GM19397 (cell line): ENCODE measurements at regions not wholly inside any gene's neighbourhood (a gene's known extent, or its start where the extent isn't known, plus 50 kb on each side); places are given as distances from the start of the nearest gene placed in this dataset.
"Not testable (repeated sequence)": the region's sequence is repeated elsewhere in the genome, so short reads cannot be mapped to it uniquely, and the experiment has no call there.

Experiments
- ATAC-seq: cut with Tn5 transposase; IDR thresholded peaks from one replicate; pipeline ENCODE4 v1.9.1; 2021; ENCODE audit warnings: mild to moderate bottlenecking, moderate library complexity; ENCODE audit not compliant: unreplicated experiment

GRCh38 chr2:215799194-215799593, 214.2 kb downstream of the MREG start:
- no peak for ATAC-seq

GRCh38 chr2:215797676-215798075, 215.7 kb downstream of the MREG start:
- ATAC-seq, result no peak

- ATAC-seq, result no peak
These were observed 217.1 kb downstream of the MREG start for GRCh38 chr2:215796140-215796855.

GRCh38 chr2:215794829-215795546, 218.4 kb downstream of the MREG start:
- no peak for ATAC-seq

GRCh38 chr2:215793747-215794595, 219.4 kb downstream of the MREG start:
- ATAC-seq, result no peak

GRCh38 chr2:215791481-215791937, 221.8 kb downstream of the MREG start:
- ATAC-seq, result no peak

- ATAC-seq, result no peak
These were observed 222.6 kb downstream of the MREG start for GRCh38 chr2:215790523-215791421.

- ATAC-seq, result no peak
These were observed 225.7 kb downstream of the MREG start for GRCh38 chr2:215787565-215788178.

GRCh38 chr2:215787025-215787424, 226.3 kb downstream of the MREG start:
- ATAC-seq, result no peak

- ATAC-seq, result no peak
These were observed 229.0 kb downstream of the MREG start for GRCh38 chr2:215784371-215784783.

- not testable (repeated sequence) for ATAC-seq
These were observed 229.7 kb downstream of the MREG start for GRCh38 chr2:215783640-215784039.

GRCh38 chr2:215782965-215783364, 230.4 kb downstream of the MREG start:
- no peak for ATAC-seq

GRCh38 chr2:215782295-215782694, 231.1 kb downstream of the MREG start:
- no peak for ATAC-seq

- no peak for ATAC-seq
These were observed 232.3 kb downstream of the MREG start for GRCh38 chr2:215780907-215781685.

GRCh38 chr2:215780313-215780712, 233.0 kb downstream of the MREG start:
- ATAC-seq, result no peak

- ATAC-seq, result no peak
These were observed 233.4 kb downstream of the MREG start for GRCh38 chr2:215779912-215780311.

- no peak for ATAC-seq
These were observed 235.8 kb downstream of the MREG start for GRCh38 chr2:215777465-215778044.

- no peak for ATAC-seq
These were observed 238.2 kb downstream of the MREG start for GRCh38 chr2:215775106-215775505.

- ATAC-seq, result no peak
These were observed 239.6 kb downstream of the MREG start for GRCh38 chr2:215773728-215774127.
